DMS53 treated with DMSO at 0.1 percent for 48 hours (cell line): ENCODE measurements at regions not wholly inside any gene's neighbourhood (a gene's known extent, or its start where the extent isn't known, plus 50 kb on each side); places are given as distances from the start of the nearest gene placed in this dataset.

ENCODE experiments used
- DNase-seq: peaks from one replicate; lab custom pipeline; 2025; ENCODE audit not compliant: unreplicated experiment; lab: John Stamatoyannopoulos, UW

DNA sequence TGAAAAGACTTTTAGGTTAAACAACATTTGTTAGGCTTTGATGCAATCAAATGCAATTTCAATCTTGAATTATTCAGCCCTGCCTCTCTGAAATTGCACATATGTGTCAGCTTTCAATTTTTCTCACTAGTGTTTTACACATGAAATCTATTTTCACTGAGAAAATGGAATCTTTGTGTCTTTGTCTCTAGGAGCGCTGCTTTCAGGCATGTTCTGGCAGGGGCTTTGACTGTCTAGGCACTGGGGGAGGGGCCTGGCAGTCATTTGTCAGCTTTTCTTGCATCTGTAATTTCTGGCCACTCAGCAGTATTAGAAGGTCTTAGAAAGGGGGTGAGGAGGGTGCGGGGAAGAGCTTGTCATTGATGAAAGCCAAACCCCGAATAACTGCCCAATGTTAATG is 264.4 kb downstream of the PTPRC start:
- DNase-seq = no peak

DNA sequence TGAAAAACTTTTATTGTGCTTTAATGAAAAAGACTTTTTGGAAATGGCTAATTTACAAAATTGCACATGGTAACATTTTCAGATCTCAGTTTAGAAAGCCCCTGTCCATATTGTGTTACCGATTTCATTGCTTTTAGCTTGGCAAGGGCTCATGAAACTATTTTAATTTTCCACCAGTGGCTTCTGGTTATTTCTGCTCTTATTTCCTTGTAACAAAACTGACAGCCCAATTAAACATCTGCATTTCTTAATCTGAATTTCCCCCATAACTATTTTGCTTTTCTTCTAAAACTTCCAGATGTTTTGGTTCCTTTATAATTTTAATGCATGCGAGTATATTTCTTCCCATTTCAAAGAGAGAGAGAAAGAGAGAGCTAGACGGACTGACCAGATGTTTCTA is 264.8 kb downstream of the PTPRC start:
- no peak for DNase-seq

GRCh38 chr1:198904321-198904720 is 265.5 kb downstream of the PTPRC start:
- no peak for DNase-seq

DNA sequence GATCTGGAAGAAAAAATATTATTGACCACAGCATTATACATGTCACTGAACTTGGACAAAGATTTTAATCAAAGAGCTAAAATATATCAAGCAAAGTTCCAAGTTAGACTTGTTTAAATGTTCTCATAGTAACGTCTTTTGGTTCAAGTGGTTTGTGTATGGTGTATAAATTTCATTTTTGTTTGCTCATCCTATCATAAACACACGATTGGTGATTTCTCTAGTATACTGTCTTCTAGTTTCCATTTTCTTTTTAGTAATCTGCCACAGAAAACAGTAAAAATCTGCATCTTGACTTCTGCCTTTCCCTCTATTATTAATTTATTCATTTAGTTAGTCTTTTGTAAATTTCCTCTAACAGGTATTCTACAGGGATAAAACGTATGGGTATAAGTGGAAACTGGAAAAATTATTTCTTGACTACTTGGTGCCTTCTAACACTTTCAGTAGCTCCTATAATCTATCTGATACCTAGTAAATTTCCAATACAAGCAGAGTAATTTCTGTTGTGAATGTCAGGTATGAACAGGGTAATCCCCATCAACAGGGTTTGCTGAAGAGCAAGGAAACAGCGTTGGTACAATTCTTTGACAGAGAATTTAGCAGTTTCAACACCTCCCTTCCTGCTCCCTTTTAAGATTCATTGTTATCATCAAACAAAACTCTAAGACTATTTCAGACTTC is 268.0 kb downstream of the PTPRC start:
- DNase-seq = no peak

DNA sequence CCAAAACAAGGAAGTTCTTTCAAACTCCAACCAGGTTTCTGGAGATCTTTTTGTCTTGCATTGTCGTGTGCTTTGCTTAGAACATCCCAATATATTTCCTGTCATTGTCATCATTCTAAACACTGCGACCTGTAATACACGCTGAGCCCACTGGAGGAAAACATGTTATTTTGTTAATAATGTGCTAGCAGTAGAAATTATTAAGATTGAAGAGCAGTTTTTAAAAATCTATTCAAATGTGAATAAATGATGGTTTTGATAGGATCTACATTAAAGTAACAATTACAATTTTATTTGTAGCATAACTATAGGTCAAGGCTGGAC is 268.5 kb downstream of the PTPRC start:
- DNase-seq = no peak

DNA sequence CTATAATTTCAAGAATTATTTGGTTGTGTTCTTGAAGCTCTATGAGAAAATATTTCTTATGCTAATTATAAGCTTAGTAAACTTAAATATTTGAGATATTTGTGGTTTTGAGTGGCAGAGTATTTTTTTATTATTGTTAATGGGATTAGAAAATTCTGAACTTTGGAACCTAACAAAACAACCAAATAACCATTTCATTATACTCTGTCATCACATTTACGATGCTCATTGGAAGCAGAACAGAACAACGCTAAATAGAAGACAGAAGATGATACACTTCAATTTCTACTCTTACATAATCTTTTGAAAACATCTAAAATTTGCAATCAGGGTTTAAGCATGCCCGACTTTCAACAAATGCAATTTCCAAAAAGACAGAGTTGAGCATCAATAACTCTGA is 270.2 kb downstream of the PTPRC start:
- DNase-seq = no peak

GRCh38 chr1:198909973-198910372 is 271.1 kb downstream of the PTPRC start:
- DNase-seq = no peak

GRCh38 chr1:198910816-198911215 is 272.0 kb downstream of the PTPRC start:
- no peak for DNase-seq

DNA sequence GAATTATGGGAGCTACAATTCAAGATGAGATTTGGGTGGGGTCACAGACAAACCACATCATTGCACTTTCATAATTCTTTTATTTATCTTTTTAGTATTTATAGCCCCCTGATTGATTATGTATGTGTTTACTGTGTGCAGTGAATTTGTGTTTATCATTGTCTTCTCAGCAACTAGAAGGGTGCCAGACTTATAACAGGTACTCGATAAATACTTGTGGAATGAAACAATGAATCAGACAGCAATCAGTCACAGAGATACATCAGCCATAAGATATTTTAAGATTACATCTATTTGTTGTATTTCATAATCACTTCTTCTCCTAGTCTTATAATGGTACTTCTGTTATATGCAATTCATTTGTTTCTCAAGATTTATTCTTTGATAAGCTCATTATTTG is 273.2 kb downstream of the PTPRC start:
- DNase-seq = no peak

- DNase-seq = no peak
These were observed 274.8 kb downstream of the PTPRC start for GRCh38 chr1:198913667-198914066.

- no peak for DNase-seq
These were observed 276.7 kb downstream of the PTPRC start for GRCh38 chr1:198915327-198916231.

- no peak for DNase-seq
These were observed 278.4 kb downstream of the PTPRC start for GRCh38 chr1:198917226-198917625.

DNA sequence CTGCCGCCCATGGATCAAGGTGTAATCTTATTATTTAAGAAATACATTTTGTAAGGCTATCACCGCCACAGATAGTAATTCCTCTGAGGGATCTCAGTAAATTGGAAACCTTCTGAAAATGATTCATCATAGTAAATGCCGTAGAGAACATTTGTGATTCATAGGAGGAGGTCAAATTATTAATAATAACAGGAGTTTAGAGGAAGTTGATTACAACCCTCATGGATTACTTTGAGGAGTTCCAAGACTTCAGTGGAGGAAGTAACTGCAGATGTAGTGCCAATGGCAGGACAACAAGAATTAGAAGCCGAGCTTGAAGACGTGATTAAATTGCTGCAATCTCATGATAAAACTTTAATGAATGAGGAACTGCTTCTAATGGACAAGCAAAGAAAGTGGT is 280.1 kb downstream of the PTPRC start:
- no peak for DNase-seq

- DNase-seq = no peak
These were observed 281.0 kb downstream of the PTPRC start for GRCh38 chr1:198919667-198920398.

DNA sequence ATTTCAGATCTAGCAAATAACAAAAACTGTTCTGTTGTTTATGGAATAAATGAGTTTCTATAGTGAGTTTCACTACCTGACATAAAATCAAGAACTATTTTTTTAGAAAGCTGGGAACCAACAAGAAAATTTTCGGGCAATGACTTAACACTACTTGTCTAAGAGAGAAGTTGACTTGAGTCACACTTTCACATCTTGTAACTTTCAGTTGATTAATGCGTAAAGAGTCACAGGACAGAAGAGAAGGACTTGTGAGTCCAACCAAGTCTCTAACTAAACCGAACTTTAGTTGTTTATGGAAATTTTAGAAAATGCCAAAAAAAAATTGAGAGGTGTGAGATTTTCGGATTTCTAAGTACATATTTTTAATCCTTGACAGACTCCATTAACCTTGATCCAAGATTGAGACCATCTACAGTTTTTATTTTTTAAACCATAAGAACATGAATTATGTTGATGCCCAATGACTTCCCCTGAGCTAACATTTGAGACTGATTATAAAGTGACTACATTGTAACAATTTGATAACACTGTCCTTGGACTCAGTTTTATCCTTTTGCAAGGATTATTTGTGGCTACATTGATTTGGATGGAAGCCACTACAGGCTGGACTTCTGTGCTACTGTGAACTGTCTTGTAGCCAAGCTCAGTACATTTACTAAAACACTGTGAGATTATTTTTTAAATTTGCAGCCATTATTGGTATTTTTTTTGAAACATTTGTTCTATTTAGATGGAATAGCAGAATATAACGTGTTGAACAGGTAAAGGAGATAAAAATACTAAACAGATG is 284.0 kb downstream of the PTPRC start:
- DNase-seq = no peak

- no peak for DNase-seq
These were observed 285.2 kb downstream of the PTPRC start for GRCh38 chr1:198923993-198924392.

- no peak for DNase-seq
These were observed 286.7 kb downstream of the PTPRC start for GRCh38 chr1:198925567-198925966.

GRCh38 chr1:198927129-198927528 is 288.3 kb downstream of the PTPRC start:
- no peak for DNase-seq

- peak; percentile 39 for DNase-seq
These were observed 290.3 kb downstream of the PTPRC start for GRCh38 chr1:198929111-198929604.

GRCh38 chr1:198929961-198930599 is 291.2 kb downstream of the PTPRC start:
- DNase-seq = peak; percentile 80
